Liver (tissue), 3 donors: ENCODE measurements at regions not wholly inside any gene's neighbourhood (a gene's known extent, or its start where the extent isn't known, plus 50 kb on each side); places are given as distances from the start of the nearest gene placed in this dataset.

Experiments used
- CTCF ChIP-seq: fragments of 150-350 bp; IDR thresholded peaks from 2 replicates; pipeline ENCODE4 v1.5.1; 2017; ENCODE audit warnings: improper control_type of control experiment, low read depth, low read length; ENCODE audit not compliant: missing input control
- GABPA ChIP-seq, 2 donors: IDR thresholded peaks in 1 of 2; conservative IDR thresholded peaks in 1 of 2; 2 replicates each; pipeline ENCODE4 v1.6.1; 2016; ENCODE audit warnings: antibody characterized with exemption in 2 of 2, mild to moderate bottlenecking in 1 of 2, moderate library complexity in 1 of 2
- RAD21 ChIP-seq, 2 donors: IDR thresholded peaks; 2 replicates each; pipeline ENCODE4 v1.6.1; 2016; ENCODE audit warnings: antibody characterized with exemption in 2 of 2, mild to moderate bottlenecking in 2 of 2
- REST ChIP-seq: IDR thresholded peaks from 2 replicates; pipeline ENCODE4 v1.6.1; 2016; ENCODE audit warnings: antibody characterized with exemption, mild to moderate bottlenecking
- SP1 ChIP-seq: IDR thresholded peaks from 2 replicates; pipeline ENCODE4 v1.6.1; 2018; ENCODE audit warnings: antibody characterized with exemption, mild to moderate bottlenecking
- donor health status: healthy.
- donor health status: healthy.

GRCh38 chr3:30299674-30300385 is 306.6 kb upstream of the TGFBR2 start:
- TF ChIP-seq CTCF: no peak
- no peak for TF ChIP-seq REST
- no peak for TF ChIP-seq RAD21 (IDR thresholded peaks at IDR 0.05)
- no peak for TF ChIP-seq SP1
- TF ChIP-seq GABPA (IDR thresholded peaks at IDR 0.05 in 1 of 2, conservative IDR thresholded peaks at IDR 0.05 in 1 of 2): no peak
